Tibial nerve (tissue), 4 donors: ENCODE measurements at regions not wholly inside any gene's neighbourhood (a gene's known extent, or its start where the extent isn't known, plus 50 kb on each side); places are given as distances from the start of the nearest gene placed in this dataset.

Experiments used
- CTCF ChIP-seq, 5 experiments: fragments of 200-600 bp in 3 of 5; fragments of 450-650 bp in 2 of 5; sonication (generic) in 3 of 5; IDR thresholded peaks; one replicate each; pipeline ENCODE4 v1.5.1; 2016 to 2019; ENCODE audit warnings: antibody characterized with exemption in 5 of 5, mild to moderate bottlenecking in 3 of 5, moderate library complexity in 2 of 5
- EP300 ChIP-seq, 2 donors: sonication (generic); formaldehyde crosslinking; IDR thresholded peaks; one replicate each; pipeline ENCODE4 v1.6.1; 2017; ENCODE audit warnings: antibody characterized with exemption in 2 of 2, mild to moderate bottlenecking in 1 of 2
- POLR2A ChIP-seq, 2 donors: fragments of 450-650 bp; IDR thresholded peaks; one replicate each; pipeline ENCODE4 v1.6.1; 2017; ENCODE audit warnings: antibody characterized with exemption in 2 of 2, mild to moderate bottlenecking in 2 of 2, moderate library complexity in 2 of 2

DNA sequence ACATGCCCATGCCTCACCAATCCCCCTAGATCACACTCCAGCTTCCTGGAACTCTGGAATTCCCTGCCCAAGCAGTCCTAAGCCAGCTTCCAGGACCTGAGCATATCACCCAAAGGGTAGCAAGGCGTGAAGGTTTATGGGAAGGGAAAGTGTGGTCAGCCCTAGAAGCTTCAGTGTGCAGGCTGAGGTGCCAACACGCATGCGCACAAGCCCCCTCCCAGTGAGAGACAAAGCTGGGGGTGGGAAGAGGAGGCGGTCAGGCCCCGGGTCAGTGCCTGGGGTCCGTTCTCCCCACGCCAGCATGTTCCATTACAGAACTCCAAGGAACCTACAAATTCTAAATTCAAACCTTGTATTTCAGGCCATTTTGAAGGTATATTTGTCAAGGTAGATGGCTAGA lies 103.6 kb upstream of the C7orf33 start:
- TF ChIP-seq POLR2A (IDR thresholded peaks at IDR 0.05) (no peak), EP300 (IDR thresholded peaks at IDR 0.05) (no peak), CTCF (IDR thresholded peaks at IDR 0.05) (no peak)
